ENCODE measurements at regions not wholly inside any gene's neighbourhood (a gene's known extent, or its start where the extent isn't known, plus 50 kb on each side); places are given as distances from the start of the nearest gene placed in this dataset.
"Not testable (repeated sequence)": the region's sequence is repeated elsewhere in the genome, so short reads cannot be mapped to it uniquely, and the experiment has no call there.

- DNase-seq (ENCODE audit: low spot score), result no peak
Observed at GRCh38 chr4:67037504-67038227, 507.6 kb downstream of the CENPC start.

GRCh38 chr4:67036791-67037190, 508.5 kb downstream of the CENPC start:
- no peak for DNase-seq (ENCODE audit: low spot score)

GRCh38 chr4:67035986-67036385, 509.3 kb downstream of the CENPC start:
- DNase-seq (ENCODE audit: low spot score), result no peak

GRCh38 chr4:67035501-67035900, 509.8 kb downstream of the CENPC start:
- DNase-seq (ENCODE audit: low spot score), result no peak

- DNase-seq (ENCODE audit: low spot score), result no peak
Observed at GRCh38 chr4:67030636-67031035, 514.7 kb downstream of the CENPC start.

GRCh38 chr4:67020438-67020797, 524.9 kb downstream of the CENPC start:
- DNase-seq (ENCODE audit: low spot score), result no peak

GRCh38 chr4:67019686-67020437, 525.4 kb downstream of the CENPC start:
- DNase-seq (ENCODE audit: low spot score), result no peak

- no peak for DNase-seq (ENCODE audit: low spot score)
Observed at GRCh38 chr4:67014592-67014991, 530.7 kb downstream of the CENPC start.

- no peak for DNase-seq (ENCODE audit: low spot score)
Observed at GRCh38 chr4:67006791-67007190, 538.5 kb downstream of the CENPC start.

GRCh38 chr4:66991521-66991920, 553.8 kb downstream of the CENPC start:
- no peak for DNase-seq (ENCODE audit: low spot score)

GRCh38 chr4:66974665-66975064, 570.6 kb downstream of the CENPC start:
- no peak for DNase-seq (ENCODE audit: low spot score)

- DNase-seq (ENCODE audit: low spot score), result no peak
Observed at GRCh38 chr4:66972087-66972486, 573.2 kb downstream of the CENPC start.

- no peak for DNase-seq (ENCODE audit: low spot score)
Observed at GRCh38 chr4:66964467-66964866, 580.8 kb downstream of the CENPC start.

GRCh38 chr4:66963084-66963483, 582.2 kb downstream of the CENPC start:
- DNase-seq (ENCODE audit: low spot score), result no peak

- DNase-seq (ENCODE audit: low spot score), result no peak
Observed at GRCh38 chr4:66959207-66959606, 586.1 kb downstream of the CENPC start.

- DNase-seq (ENCODE audit: low spot score), result no peak
Observed at GRCh38 chr4:66956852-66957251, 588.5 kb downstream of the CENPC start.

GRCh38 chr4:66956426-66956825, 588.9 kb downstream of the CENPC start:
- DNase-seq (ENCODE audit: low spot score), result no peak

GRCh38 chr4:66955784-66956183, 589.5 kb downstream of the CENPC start:
- no peak for DNase-seq (ENCODE audit: low spot score)

- no peak for DNase-seq (ENCODE audit: low spot score)
Observed at GRCh38 chr4:66949419-66949818, 595.9 kb downstream of the CENPC start.

- no peak for DNase-seq (ENCODE audit: low spot score)
Observed at GRCh38 chr4:66946761-66947160, 598.5 kb downstream of the CENPC start.

GRCh38 chr4:66943112-66943511, 602.2 kb downstream of the CENPC start:
- no peak for DNase-seq (ENCODE audit: low spot score)

GRCh38 chr4:66931981-66932380, 613.3 kb downstream of the CENPC start:
- DNase-seq (ENCODE audit: low spot score), result not testable (repeated sequence)

- DNase-seq (ENCODE audit: low spot score), result no peak
Observed at GRCh38 chr4:66930206-66930605, 615.1 kb downstream of the CENPC start.

GRCh38 chr4:66929748-66930147, 615.6 kb downstream of the CENPC start:
- DNase-seq (ENCODE audit: low spot score), result no peak

Measured in CD4-positive, alpha-beta T cell treated with Interleukin-2 at 100 ng/mL for 4 hours (primary cell).